GM18502 (cell line): ENCODE measurements at regions not wholly inside any gene's neighbourhood (a gene's known extent, or its start where the extent isn't known, plus 50 kb on each side); places are given as distances from the start of the nearest gene placed in this dataset.
A peak's percentile ranks its signal among the peaks of the same experiment; 100 is the strongest.
"Not testable (repeated sequence)": the region's sequence is repeated elsewhere in the genome, so short reads cannot be mapped to it uniquely, and the experiment has no call there.

ENCODE experiments used
- ATAC-seq: cut with Tn5 transposase; IDR thresholded peaks from one replicate; pipeline ENCODE4 v1.9.1; 2021; ENCODE audit warnings: mild to moderate bottlenecking; ENCODE audit not compliant: unreplicated experiment, poor library complexity

GRCh38 chr4:118494437-118494836, 141.6 kb upstream of the PRSS12 start:
- not testable (repeated sequence) for ATAC-seq

GRCh38 chr4:118502967-118503366, 150.2 kb upstream of the PRSS12 start:
- not testable (repeated sequence) for ATAC-seq

GRCh38 chr4:118504927-118505326, 152.1 kb upstream of the PRSS12 start:
- ATAC-seq, result not testable (repeated sequence)

GRCh38 chr4:118505491-118505890, 152.7 kb upstream of the PRSS12 start:
- not testable (repeated sequence) for ATAC-seq

- not testable (repeated sequence) for ATAC-seq
Measured at GRCh38 chr4:118512870-118513269, 160.1 kb upstream of the PRSS12 start.

DNA sequence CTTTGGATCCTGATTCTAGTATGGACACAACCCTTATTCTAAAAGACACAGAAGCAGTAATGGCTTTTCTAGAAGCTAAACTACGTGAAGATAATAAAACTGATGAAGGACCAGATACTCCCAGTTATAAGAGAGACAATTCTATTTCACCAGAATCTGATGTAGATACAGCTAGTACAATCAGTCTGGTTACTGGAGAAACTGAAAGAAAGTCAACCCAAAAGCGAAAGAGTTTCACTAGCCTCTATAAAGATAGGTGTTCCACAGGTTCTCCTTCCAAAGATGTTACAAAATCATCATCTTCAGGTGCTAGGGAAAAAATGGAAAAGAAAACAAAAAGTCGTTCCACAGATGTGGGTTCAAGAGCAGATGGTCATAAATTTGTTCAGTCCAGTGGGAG, 161.5 kb upstream of the PRSS12 start:
- ATAC-seq, result not testable (repeated sequence)

GRCh38 chr4:118516107-118516506, 163.3 kb upstream of the PRSS12 start:
- not testable (repeated sequence) for ATAC-seq

DNA sequence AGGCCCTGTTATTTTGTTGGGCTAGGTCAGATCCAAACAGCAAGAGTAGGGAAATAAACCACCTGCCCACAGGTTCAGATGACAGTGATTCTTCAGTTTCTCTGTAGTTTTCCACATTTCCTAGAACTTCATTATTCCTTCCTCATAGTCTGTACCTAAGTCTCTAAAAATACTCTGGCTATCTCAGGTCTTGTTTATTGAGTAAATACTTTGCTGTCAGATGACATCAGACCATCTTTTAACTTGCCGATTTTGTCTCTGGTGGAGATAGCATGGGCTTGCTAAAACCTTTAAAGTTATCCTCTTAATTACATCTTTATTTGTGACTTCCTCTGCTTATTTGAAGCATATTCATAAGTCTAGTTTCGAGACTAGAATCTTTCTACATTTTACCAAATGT, 155.1 kb upstream of the METTL14 start:
- ATAC-seq, result not testable (repeated sequence)

DNA sequence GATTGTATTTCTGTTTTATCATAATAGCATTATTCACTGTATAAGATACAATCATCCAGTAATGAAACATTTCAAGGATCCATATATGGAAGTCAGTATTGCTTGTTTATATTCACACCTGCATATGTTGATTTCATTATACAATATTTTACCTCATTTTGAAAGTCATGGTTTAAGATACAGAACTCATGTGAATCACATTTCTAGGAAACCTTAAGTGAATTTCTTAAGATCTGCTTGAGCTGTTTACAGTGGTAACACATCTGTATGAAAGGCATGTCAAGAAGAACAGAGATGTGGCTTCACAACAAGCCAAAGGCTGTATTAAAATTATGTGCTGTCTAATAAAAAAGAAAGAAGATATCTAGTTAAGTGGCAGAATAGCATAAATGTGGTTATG, 153.2 kb upstream of the METTL14 start:
- not testable (repeated sequence) for ATAC-seq

- ATAC-seq, result not testable (repeated sequence)
Measured at GRCh38 chr4:118535788-118536187, 149.4 kb upstream of the METTL14 start.

DNA sequence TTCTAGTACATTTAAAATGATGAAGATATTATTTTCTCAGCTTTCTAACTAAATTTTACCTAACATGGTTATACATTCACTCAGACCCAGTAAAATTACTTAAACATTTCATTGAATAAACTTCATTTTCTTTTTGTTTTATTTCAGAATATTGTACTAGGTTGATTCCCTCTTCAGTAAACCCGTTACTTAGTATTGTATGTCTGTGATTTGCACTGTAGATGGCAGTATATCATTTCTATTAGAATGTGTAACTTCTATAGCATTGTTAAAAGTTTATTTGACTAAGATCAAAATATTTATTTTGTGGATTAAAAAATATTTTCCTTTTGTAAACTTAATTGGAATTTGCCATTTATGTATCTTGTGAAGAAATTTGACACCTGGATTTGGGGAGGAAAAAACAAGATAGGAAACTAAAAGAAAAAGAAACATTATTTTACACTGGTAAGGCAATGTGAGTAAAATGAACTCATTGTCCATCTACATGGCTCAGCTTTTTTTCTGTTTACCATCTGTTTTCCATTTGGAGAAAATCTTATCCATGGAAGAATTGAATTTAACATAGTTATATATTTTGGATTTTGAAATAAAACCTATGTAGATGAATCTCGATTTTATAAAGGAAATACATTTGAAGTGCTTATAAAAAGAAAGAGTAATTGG, 145.6 kb upstream of the METTL14 start:
- peak; percentile 63 for ATAC-seq

GRCh38 chr4:118556576-118556975, 128.6 kb upstream of the METTL14 start:
- not testable (repeated sequence) for ATAC-seq

DNA sequence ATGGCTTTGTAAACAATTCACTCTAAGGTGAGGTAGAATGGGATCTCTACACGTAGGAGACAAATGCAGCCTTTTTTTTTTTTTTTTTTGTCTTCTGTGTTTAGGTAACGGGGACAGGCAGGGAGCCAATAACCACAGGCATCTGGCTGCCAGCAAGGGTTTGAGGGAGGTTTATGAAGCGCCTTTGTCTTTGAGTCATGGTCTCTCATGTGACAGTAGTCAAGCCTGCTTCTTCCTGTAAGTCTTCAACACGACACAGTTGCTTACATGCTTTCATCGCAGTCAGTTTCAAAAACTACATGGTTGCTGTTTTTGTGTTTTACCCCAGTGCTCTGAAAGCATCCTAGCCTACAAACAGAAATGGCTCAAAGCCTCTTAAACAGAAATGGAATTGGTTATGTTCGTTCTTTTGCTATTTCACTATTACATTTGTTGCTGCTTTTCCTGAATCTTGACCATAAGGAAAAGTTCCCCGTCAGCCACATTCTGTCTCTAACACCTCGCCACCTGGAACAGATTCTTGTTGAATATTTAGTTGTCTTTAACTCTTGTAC, 127.8 kb upstream of the METTL14 start:
- no peak for ATAC-seq

GRCh38 chr4:118558188-118558587, 127.0 kb upstream of the METTL14 start:
- not testable (repeated sequence) for ATAC-seq

- ATAC-seq, result not testable (repeated sequence)
Measured at GRCh38 chr4:118561559-118561958, 123.6 kb upstream of the METTL14 start.

DNA sequence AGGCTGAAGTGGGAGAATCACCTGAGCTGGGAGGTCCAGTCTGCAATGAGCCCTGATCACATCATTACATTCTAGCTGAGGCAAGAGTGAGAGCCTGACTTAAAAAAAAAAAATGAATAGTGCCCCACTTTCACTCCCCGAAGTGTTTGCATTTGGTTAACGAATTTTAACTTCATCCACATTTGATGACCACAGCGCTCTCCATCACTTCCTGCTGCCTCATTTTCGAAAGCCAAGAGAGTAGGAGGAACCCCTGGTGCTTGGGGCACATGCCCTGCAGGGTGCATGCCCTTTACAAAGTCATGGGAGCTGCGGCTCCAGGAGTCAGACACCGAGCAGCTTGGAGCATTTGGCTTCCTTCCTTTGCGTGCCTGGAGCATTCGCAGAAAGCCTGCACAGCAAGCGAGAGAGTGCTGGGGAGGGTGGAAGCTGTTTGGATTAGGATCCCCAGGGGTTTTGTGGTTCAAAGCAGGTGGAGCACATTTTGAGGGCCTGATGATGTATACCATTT, 119.1 kb upstream of the METTL14 start:
- ATAC-seq, result peak; percentile 84

DNA sequence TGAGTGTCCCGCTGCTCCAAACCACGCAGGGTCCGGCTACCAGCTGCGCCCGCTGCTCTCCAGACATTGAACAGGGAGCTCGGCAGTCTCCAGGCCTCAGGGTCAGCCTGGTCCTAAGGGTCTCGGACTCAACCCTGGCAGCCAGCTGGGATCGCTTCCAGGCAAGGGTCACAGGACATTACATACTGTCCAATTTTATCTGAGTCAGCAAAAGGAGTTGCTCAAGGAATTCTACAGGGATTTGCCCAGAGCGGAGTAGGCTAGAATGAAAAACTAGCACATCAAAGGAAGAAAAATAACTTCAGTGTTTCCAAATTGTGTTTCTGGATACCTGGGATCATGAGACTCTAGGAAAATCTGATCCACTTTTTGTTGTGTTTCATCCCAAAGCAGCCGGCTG, 112.2 kb upstream of the METTL14 start:
- not testable (repeated sequence) for ATAC-seq

- not testable (repeated sequence) for ATAC-seq
Measured at GRCh38 chr4:118574251-118574913, 110.8 kb upstream of the METTL14 start.

GRCh38 chr4:118575057-118575456, 110.1 kb upstream of the METTL14 start:
- ATAC-seq, result not testable (repeated sequence)

- not testable (repeated sequence) for ATAC-seq
Measured at GRCh38 chr4:118575726-118576125, 109.5 kb upstream of the METTL14 start.

DNA sequence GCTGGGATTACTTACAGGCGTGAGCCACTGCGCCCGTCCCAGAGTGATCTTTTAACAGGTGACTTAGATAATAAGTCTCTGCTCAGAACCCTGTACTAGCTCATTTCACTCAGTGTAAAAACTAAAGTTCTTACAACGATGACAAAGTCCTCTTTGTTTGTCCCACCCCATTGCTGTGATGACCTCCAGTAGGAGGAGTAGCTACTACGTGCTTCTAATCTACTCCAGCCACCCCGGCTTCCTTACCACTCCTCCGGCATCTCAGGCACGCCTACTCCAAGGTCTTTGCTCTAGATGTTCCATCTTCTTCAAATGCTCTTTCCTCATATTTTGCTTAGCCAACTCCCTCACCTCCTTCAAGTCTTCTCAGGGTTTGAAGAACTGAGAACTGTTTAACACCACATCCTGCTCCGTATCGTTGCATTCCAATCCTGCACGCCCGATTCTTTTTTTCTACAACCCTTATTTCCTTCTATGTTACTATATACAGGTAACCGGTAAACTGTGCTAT, 108.4 kb upstream of the METTL14 start:
- not testable (repeated sequence) for ATAC-seq
